ENCODE measurements at regions not wholly inside any gene's neighbourhood (a gene's known extent, or its start where the extent isn't known, plus 50 kb on each side); places are given as distances from the start of the nearest gene placed in this dataset.

DNA sequence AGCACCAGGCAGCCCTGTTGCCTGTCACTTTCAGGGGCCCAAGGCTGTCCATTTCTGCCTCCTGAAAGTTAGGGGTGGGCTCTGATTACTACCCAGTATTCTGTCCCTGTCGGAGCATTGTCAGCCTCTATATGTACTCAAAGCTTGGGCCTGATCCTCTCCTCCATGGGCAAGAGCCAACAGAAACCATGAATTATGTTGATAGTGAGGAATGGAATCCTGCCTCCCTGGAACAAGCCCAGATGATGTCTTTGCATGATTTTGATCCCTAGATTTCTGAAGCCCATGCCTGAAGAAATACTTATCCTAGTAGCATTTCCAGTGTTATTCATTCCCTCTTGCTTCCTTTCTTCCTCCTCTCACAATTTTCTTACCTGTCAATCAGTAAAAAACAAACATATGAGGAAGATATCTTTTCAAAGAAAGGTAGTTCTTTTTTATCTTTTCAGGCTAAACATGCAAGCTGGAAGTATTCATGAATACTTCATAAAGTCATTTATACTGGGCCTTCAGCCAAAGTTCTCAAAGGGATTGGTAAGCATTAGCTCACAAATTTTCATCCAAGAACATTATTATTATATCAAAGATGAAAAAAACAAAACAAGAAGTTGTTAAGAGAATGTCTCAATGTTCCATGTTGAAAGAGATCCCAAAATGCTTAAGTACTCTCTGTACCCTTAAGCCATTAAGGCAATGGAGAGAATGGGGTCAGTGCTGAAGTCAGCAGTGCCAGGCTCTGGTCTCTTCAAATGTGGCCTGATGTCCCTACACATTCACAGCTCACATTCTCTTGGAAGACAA lies 171.7 kb downstream of the NHLRC3 start:
- Histone ChIP-seq H3K4me3 (no peak overlapping the region), H3K27ac (replicated peaks in 1 of 4) (peak overlapping the region; percentile 12 to 48 (median 24)), H3K27me3 (no peaks in the 10 kb centered on the region), H3K36me3 (no peaks in the 10 kb centered on the region), H3K9me3 (no peaks in the 10 kb centered on the region), H3K4me1 (peaks cover 0 to 16% (median 5%) of the 10 kb centered on the region in 4 donors)
- DNase-seq (ENCODE audit: extremely low spot score) = no peak
- intact Hi-C loops (cut with DNase I) = no loop called here
- 77% methylated on average over 1 of the region's 1 CpG for WGBS
- TF ChIP-seq EP300 (IDR thresholded peaks at IDR 0.05) (no peak), POLR2AphosphoS5 (IDR thresholded peaks at IDR 0.05) (peak in 1 of 2 donors; percentile 16)

DNA sequence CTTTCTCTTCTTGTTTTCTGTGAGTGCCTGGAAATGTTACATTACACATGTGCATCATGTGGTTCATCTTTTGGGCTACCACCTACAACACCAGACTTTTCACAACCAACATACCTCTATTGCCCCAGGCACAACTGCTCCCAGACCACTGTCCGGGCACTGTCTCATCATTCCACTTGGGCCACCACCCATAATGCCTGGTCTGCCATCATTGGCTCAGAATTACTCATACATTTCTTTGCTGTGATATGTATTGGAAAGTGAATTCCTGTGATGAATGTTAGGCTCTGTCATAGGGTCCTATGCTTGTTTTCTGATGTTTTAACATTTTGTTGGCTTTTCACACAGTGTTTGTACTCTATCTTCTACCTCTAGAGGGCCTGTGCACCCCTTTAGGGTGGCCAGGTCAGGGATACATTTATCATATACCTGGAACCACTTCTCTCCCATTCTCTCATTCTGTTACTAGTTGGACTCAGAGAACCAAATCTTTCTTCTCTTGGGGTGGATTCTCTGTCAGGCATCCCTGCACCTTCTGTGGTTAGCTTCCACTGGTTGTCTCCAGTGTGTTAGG lies 172.8 kb downstream of the NHLRC3 start:
- Histone ChIP-seq H3K27ac (replicated peaks in 1 of 4) (peak overlapping the region in 3 of 4 donors; percentile 12 to 48 (median 34)), H3K9me3 (no peaks in the 10 kb centered on the region), H3K27me3 (no peaks in the 10 kb centered on the region), H3K4me1 (peaks cover 0 to 16% (median 5%) of the 10 kb centered on the region in 4 donors), H3K36me3 (no peaks in the 10 kb centered on the region), H3K4me3 (no peak overlapping the region)
- 100% methylated on average over 1 of the region's 1 CpG for WGBS
- intact Hi-C loops (cut with DNase I) = no loop called here
- no peak for DNase-seq (ENCODE audit: extremely low spot score)
- TF ChIP-seq POLR2AphosphoS5 (IDR thresholded peaks at IDR 0.05) = no peak
- no peak for TF ChIP-seq EP300 (IDR thresholded peaks at IDR 0.05)
- TF ChIP-seq, protein P1, sequence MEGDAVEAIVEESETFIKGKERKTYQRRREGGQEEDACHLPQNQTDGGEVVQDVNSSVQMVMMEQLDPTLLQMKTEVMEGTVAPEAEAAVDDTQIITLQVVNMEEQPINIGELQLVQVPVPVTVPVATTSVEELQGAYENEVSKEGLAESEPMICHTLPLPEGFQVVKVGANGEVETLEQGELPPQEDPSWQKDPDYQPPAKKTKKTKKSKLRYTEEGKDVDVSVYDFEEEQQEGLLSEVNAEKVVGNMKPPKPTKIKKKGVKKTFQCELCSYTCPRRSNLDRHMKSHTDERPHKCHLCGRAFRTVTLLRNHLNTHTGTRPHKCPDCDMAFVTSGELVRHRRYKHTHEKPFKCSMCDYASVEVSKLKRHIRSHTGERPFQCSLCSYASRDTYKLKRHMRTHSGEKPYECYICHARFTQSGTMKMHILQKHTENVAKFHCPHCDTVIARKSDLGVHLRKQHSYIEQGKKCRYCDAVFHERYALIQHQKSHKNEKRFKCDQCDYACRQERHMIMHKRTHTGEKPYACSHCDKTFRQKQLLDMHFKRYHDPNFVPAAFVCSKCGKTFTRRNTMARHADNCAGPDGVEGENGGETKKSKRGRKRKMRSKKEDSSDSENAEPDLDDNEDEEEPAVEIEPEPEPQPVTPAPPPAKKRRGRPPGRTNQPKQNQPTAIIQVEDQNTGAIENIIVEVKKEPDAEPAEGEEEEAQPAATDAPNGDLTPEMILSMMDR (IDR thresholded peaks at IDR 0.05) = no peak
- TF ChIP-seq POLR2A (IDR thresholded peaks at IDR 0.05; ENCODE audit: low read depth) = no peak

DNA sequence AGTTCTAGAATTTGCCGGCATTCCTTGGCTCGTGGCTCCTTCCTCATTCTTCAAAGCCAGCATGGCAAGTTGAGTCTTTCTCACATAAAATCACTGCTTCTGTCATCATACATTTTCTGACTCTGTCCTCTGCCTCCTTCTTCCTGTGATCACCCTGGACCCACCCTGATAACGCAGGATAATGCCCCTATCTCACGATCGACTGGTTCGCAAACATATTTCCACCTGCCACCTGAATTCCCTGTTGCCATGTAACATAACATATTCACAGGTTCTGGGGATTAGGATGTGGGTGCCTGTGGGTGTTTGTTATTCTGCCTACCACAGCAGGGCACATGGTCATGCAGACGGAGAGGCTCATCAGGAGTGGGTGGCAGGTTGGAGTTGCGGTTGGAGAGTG lies 177.7 kb downstream of the NHLRC3 start:
- Histone ChIP-seq H3K9me3 (no peaks in the 10 kb centered on the region), H3K27me3 (no peaks in the 10 kb centered on the region), H3K27ac (replicated peaks in 1 of 4) (no peak overlapping the region), H3K4me3 (no peak overlapping the region), H3K36me3 (no peaks in the 10 kb centered on the region), H3K4me1 (no peaks in the 10 kb centered on the region)
- no peak for DNase-seq (ENCODE audit: extremely low spot score)
- 96% methylated on average over 8 of the region's 8 CpGs for WGBS
- intact Hi-C loops (cut with DNase I) = no loop called here
- TF ChIP-seq POLR2AphosphoS5 (IDR thresholded peaks at IDR 0.05) (no peak), EP300 (IDR thresholded peaks at IDR 0.05) (no peak), POLR2A (IDR thresholded peaks at IDR 0.05; ENCODE audit: low read depth) (no peak)
- TF ChIP-seq, protein P1 (IDR thresholded peaks at IDR 0.05) = no peak

DNA sequence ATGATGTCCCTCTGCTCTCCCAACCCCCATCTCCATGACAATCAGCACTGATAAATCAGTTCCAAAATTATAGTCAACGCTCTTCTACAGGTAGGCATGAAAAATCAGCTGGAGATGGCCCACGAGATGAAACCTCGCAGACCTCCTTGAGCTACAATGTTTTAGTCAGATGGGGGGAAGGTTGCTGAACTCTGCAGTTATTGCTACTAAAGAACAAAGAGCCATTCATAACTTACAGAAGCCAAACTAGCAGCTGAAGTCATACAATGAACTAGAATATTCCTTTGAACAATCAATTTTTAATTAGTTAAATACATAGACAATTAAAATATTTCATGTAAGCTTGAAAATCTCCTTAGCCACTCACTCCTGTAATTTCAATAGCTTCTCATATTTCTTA lies 179.2 kb downstream of the NHLRC3 start:
- Histone ChIP-seq H3K4me1 (no peaks in the 10 kb centered on the region), H3K27me3 (no peaks in the 10 kb centered on the region), H3K4me3 (no peak overlapping the region), H3K27ac (replicated peaks in 1 of 4) (no peak overlapping the region), H3K9me3 (no peaks in the 10 kb centered on the region), H3K36me3 (no peaks in the 10 kb centered on the region)
- TF ChIP-seq POLR2AphosphoS5 (IDR thresholded peaks at IDR 0.05) (no peak), POLR2A (IDR thresholded peaks at IDR 0.05; ENCODE audit: low read depth) (no peak), EP300 (IDR thresholded peaks at IDR 0.05) (no peak)
- TF ChIP-seq, protein P1 (IDR thresholded peaks at IDR 0.05) = no peak
- intact Hi-C loops (cut with DNase I) = no loop called here
- 94% methylated on average over 3 of the region's 3 CpGs for WGBS
- no peak for DNase-seq (ENCODE audit: extremely low spot score)

DNA sequence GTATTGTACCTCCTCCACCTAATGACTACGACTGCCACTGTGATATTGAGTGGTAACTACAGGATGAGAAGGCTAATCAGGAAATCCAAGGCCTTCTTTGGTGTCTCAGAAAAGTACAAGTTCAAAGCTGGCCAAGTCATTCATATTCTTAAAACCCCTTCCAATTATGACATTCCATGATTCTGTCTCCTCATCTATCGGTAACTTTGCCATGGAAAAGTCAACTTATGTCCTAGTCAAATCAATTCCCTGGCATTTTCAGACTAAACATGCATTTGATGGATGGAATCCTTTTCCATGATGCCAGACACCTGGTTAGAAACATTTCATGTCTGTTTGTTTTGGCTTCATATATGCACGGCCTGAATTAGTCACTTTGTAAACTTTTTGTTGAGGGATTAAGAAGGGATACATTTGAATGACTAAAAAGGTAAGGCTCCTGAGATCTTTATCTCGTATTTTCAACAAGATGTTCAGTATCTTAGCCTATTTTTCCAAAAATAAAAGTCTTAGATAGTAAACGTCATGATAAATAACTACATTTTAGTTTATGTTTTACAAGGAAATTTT lies 186.5 kb downstream of the NHLRC3 start:
- H3K27ac ChIP-seq (replicated peaks in 1 of 4) = no peak overlapping the region
- no peak overlapping the region for H3K4me3 ChIP-seq
- H3K36me3 ChIP-seq = no peaks in the 10 kb centered on the region
- WGBS = 50% methylated on average over 5 of the region's 5 CpGs
- no peaks in the 10 kb centered on the region for H3K27me3 ChIP-seq
- intact Hi-C loops (cut with DNase I) = no loop called here
- no peaks in the 10 kb centered on the region for H3K9me3 ChIP-seq
- no peak for DNase-seq (ENCODE audit: extremely low spot score)
- H3K4me1 ChIP-seq = peaks cover 0 to 9% (median 0%) of the 10 kb centered on the region in 4 donors
- TF ChIP-seq POLR2AphosphoS5 (IDR thresholded peaks at IDR 0.05) (no peak), EP300 (IDR thresholded peaks at IDR 0.05) (no peak)
- TF ChIP-seq, protein P1 (IDR thresholded peaks at IDR 0.05) = no peak

All from esophagus muscularis mucosa (tissue), 4 donors.